HG03280 (cell line): ENCODE measurements at regions not wholly inside any gene's neighbourhood (a gene's known extent, or its start where the extent isn't known, plus 50 kb on each side); places are given as distances from the start of the nearest gene placed in this dataset.

Experiments used
- ATAC-seq: cut with Tn5 transposase; IDR thresholded peaks from one replicate; pipeline ENCODE4 v1.9.1; 2021; ENCODE audit warnings: mild to moderate bottlenecking, moderate library complexity; ENCODE audit not compliant: unreplicated experiment

- ATAC-seq = peak; percentile 67
Observed at GRCh38 chrX:45758738-45759397, 558.2 kb upstream of the DIPK2B start.

- ATAC-seq = peak; percentile 27
Observed at GRCh38 chrX:45758319-45758718, 557.6 kb upstream of the DIPK2B start.

GRCh38 chrX:45757272-45757671 is 556.6 kb upstream of the DIPK2B start:
- ATAC-seq = no peak

- no peak for ATAC-seq
Observed at GRCh38 chrX:45756557-45756956, 555.9 kb upstream of the DIPK2B start.

GRCh38 chrX:45755703-45756102 is 555.0 kb upstream of the DIPK2B start:
- no peak for ATAC-seq

GRCh38 chrX:45751156-45751555 is 550.5 kb upstream of the DIPK2B start:
- ATAC-seq = no peak

- no peak for ATAC-seq
Observed at GRCh38 chrX:45750639-45751038, 550.0 kb upstream of the DIPK2B start.

- ATAC-seq = no peak
Observed at GRCh38 chrX:45749375-45749774, 548.7 kb upstream of the DIPK2B start.

- ATAC-seq = no peak
Observed at GRCh38 chrX:45748369-45748774, 547.7 kb upstream of the DIPK2B start.

- ATAC-seq = no peak
Observed at GRCh38 chrX:45747905-45748304, 547.2 kb upstream of the DIPK2B start.

GRCh38 chrX:45745479-45745878 is 544.8 kb upstream of the DIPK2B start:
- no peak for ATAC-seq

- ATAC-seq = no peak
Observed at GRCh38 chrX:45743906-45744625, 543.4 kb upstream of the DIPK2B start.

GRCh38 chrX:45743081-45743533 is 542.4 kb upstream of the DIPK2B start:
- no peak for ATAC-seq

GRCh38 chrX:45740291-45740690 is 539.6 kb upstream of the DIPK2B start:
- no peak for ATAC-seq

GRCh38 chrX:45735571-45735970 is 534.9 kb upstream of the DIPK2B start:
- no peak for ATAC-seq

- ATAC-seq = no peak
Observed at GRCh38 chrX:45731448-45731847, 530.8 kb upstream of the DIPK2B start.

- ATAC-seq = no peak
Observed at GRCh38 chrX:45727761-45728160, 527.1 kb upstream of the DIPK2B start.

GRCh38 chrX:45722471-45722870 is 521.8 kb upstream of the DIPK2B start:
- no peak for ATAC-seq

GRCh38 chrX:45719751-45720501 is 519.2 kb upstream of the DIPK2B start:
- ATAC-seq = no peak

GRCh38 chrX:45718676-45719075 is 518.0 kb upstream of the DIPK2B start:
- ATAC-seq = no peak

- ATAC-seq = no peak
Observed at GRCh38 chrX:45716750-45717149, 516.1 kb upstream of the DIPK2B start.

GRCh38 chrX:45715748-45716147 is 515.1 kb upstream of the DIPK2B start:
- ATAC-seq = no peak
